ENCODE measurements at regions not wholly inside any gene's neighbourhood (a gene's known extent, or its start where the extent isn't known, plus 50 kb on each side); places are given as distances from the start of the nearest gene placed in this dataset.
"Not testable (repeated sequence)": the region's sequence is repeated elsewhere in the genome, so short reads cannot be mapped to it uniquely, and the experiment has no call there.

DNA sequence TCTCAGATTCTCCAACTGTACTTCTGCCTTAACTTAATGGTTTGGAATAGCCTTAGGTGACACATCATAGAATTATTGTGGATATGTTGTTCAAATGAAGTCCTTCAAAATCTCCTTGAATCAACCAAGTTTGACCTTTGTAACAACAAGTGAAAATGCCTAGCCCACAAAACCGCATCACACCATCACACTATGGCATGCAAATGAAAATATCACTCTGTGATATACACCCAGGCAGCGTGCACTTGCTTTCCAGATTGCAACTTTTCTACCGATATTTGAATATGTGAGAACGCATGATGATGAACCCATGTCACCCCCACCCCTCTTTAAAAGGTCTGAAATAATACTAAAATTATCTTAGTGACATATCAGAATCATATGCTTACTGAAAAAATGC is 656.7 kb downstream of the GABRG1 start:
- no peak for DNase-seq

- DNase-seq: not testable (repeated sequence)
Observed at GRCh38 chr4:45460157-45460556, 663.7 kb downstream of the GABRG1 start.

DNA sequence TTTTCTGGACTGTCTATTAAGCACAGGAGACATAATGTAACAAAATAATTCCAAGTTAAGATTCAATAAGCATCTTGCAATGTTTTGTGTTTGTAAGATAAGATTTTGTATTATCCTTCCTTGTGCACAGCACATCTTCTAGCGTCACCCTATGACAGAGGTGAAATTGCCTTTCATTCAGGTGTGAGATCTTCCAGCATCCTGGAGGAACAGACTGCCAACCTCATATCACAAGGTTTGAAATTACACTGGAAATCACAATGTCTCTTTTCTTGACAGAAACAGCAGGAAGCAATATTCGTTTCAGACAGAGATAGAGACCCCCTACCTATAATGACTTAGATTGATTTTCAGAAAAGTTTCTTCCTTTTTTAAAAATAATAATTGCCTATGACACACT is 668.6 kb downstream of the GABRG1 start:
- DNase-seq: no peak

DNA sequence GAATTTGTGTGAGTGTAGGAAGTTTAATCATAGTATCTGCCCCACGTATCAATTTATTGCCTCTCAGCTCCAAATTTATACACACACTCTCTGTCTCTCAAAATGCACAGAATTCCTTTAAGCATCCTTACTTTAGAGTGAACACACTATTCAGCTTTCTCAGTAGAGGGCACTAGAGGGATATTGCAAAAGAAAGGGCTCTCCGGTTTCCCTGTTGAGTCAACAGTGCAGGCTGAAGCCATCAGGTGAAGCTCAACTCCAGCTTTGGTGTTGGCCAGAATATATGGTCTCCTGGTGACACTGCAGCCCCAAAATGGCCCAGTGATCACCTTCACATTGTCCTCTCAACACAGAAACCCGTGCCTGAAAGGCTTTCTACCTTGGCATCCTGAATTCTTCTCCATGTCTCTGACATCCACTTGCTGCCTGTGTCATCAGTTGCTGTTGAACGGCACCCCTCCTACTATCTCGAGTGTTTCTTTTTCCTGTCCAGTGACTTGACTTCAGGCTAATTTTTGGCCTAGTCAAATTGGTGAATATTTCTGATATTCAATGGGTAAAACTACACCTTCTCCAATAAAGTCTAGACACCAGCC is 670.5 kb downstream of the GABRG1 start:
- peak; percentile 78 to 86 for DNase-seq

GRCh38 chr4:45442466-45442865 is 681.4 kb downstream of the GABRG1 start:
- peak; percentile 33 to 55 for DNase-seq

- DNase-seq: no peak
Observed at GRCh38 chr4:45438047-45438446, 685.8 kb downstream of the GABRG1 start.

DNA sequence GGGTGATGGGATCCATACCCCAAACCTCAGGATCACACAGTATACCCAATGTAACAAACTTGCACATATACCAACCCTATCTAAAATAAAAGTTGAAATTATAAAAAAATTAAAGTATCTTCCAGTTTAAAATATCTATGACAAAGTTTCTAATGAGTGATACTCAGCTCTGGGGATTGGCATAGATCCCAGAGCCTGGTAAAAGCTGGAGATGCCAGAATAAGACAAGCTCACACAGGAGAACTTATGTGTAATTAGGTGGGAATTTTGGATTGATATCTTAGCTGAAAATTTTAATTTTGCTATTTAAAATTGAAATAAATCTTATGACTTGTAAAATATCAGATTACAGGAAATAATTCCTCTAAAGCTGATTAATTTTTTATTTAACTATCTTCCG is 686.5 kb downstream of the GABRG1 start:
- no peak for DNase-seq

- no peak for DNase-seq
Observed at GRCh38 chr4:45425135-45425534, 698.7 kb downstream of the GABRG1 start.

- DNase-seq: no peak
Observed at GRCh38 chr4:45423896-45424295, 697.5 kb upstream of the GNPDA2 start.

GRCh38 chr4:45420091-45420674 is 693.8 kb upstream of the GNPDA2 start:
- DNase-seq: not testable (repeated sequence)

DNA sequence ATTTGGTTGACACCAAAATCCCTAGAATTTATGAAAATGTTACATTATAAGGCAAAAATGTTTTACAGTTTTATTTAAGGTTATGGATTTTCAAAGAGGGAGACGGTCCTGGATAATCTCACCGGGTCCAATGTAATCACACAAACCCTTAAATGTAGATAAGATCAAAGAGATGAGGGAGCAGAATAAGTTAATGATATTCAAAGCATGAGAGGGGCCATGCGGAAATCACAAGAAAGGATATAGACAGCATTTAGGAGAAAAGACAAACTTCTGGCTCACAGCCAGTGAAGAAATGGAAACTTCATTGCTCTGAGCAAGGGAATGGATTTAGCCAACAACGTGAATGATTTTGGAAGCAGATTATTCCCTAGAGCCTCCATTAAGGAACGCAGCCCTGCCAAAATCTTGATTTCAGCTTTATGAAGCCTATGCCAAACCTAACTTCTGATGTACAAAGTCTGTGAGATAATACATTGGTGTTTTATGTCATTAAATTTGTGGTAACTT is 684.4 kb upstream of the GNPDA2 start:
- DNase-seq: no peak

DNA sequence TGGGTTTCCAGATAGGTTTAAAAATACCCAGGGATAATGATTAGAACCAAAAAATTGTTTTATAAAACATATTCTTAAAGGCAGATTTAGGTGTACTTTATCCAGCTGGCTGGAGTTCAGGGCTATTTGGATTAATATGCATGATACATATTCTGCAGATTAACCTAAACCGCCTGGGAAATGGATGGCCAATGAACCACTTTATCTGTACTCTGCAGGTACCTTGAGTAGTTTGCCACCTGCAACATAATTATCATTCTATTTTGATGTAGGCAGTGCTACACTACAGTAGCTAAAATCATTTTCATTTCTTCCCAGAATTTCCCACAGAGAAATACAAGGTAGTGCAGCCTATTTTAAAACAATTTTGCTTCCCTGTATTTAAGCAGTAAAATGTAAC is 683.2 kb upstream of the GNPDA2 start:
- no peak for DNase-seq

- no peak for DNase-seq
Observed at GRCh38 chr4:45408996-45409395, 682.6 kb upstream of the GNPDA2 start.

- DNase-seq: no peak
Observed at GRCh38 chr4:45399116-45399515, 672.8 kb upstream of the GNPDA2 start.

DNA sequence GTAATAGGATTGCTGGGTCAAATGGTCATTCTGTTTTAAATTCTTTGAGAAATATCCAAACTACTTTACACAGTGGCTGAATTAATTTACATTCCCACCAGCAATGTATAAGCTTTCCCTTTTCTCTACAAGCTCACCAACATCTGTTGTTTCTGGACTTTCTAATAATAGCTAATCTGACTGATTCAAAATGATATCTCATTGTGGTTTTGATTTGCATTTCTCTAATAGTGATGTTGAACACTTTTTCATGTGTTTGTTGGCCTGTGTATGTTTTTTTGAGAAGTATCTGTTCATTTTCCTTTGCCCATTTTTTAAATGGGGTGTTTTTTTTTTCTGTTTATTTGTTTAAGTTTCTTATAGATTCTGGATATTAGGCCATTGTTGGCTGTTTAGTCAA is 659.0 kb upstream of the GNPDA2 start:
- DNase-seq: no peak

- no peak for DNase-seq
Observed at GRCh38 chr4:45370408-45370807, 644.1 kb upstream of the GNPDA2 start.

- DNase-seq: no peak
Observed at GRCh38 chr4:45368832-45369231, 642.5 kb upstream of the GNPDA2 start.

DNA sequence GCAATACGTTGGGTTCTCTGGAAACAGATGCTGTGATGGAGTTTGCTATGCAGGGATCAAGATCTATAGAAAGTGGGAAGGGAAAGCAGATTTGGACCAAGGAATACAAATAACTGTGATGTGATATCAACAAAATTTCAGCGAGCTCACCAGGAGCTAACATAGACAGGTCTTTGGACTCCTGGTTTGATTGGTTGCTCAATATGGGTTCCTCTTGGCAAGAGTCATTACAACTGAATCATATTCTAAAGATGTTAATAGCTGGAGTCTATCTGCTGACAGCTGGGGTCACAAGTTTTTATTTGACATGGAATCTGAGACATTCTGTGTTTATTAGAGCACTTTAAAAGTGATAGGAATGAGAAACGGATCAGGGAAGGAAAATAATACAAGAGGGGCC is 637.6 kb upstream of the GNPDA2 start:
- no peak for DNase-seq

DNA sequence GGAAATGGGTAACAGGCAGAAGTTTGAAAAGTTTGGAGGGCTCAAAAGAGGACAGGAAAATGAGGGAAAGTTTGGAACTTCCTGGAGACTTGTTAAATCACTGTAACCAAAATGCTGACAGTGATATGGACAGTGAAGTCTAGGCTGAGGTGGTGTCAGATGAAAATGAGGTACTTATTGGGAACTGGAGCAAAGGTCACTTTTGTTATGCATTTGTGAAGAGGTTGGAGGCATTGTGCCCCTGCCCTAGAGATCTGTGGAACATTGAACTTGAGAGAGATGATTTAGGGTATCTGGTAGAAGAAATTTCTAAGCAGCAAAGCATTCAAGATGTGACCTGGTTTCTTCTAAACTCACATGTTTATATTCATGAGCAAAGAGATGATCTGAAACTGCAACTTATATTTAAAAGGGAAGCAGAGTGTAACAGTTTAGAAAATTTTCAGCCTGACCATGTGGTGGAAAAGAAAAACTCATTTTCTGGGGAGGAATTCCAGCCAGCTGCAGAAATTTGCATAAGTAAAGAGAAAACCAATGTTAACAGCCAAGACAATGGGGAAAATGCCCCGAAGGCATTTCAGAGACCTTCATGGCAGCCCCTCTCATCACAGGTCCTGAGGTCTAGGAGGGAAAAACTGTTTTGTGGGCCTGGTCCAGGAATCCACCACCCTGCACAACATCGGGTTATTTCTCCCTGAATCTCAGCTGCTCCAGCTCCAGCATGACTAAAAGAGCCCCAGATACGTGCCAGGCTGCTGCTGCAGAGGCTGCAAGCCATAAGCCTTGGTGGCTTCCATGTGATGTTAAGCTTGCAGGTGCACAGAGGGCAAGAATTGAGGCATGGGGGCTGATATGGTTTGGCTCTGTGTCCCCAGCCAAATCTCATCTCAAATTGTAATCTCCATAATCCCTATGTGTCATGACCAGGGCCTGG is 632.5 kb upstream of the GNPDA2 start:
- DNase-seq: no peak

GRCh38 chr4:45353161-45353560 is 626.8 kb upstream of the GNPDA2 start:
- no peak for DNase-seq

- peak; percentile 44 to 46 for DNase-seq
Observed at GRCh38 chr4:45350438-45350837, 624.1 kb upstream of the GNPDA2 start.

- no peak for DNase-seq
Observed at GRCh38 chr4:45349859-45350258, 623.5 kb upstream of the GNPDA2 start.

DNA sequence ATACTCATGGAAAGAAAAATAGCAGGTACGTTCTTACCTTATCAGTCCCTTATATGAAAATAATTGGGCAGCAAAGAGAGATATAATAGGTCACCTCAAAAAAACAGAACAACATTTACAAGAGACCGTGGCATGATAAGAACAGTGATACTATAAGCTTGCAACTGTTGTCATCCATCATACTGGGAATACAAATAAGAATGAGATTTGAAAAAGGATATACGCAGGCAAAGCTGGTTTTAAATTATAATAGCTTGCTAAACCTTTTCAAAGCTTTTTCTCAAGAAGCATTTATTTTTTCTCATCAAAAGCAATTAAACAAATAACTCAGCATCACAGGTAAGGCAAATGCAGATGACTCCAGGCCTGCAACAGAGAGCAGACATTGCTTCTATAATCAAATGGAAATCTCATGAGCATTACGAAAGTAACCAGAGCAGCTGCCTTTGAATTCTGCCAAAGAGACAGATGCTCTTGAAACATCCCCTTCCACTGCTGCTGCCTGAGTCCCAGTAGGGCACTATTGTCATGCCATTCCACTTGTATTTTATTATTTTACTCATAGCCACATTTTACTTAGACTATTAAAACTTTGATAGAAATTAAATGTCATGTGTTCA is 620.6 kb upstream of the GNPDA2 start:
- no peak for DNase-seq

Data from Kasumi-1 (cell line).